BJ (cell line): ENCODE measurements at regions not wholly inside any gene's neighbourhood (a gene's known extent, or its start where the extent isn't known, plus 50 kb on each side); places are given as distances from the start of the nearest gene placed in this dataset.
"Not testable (repeated sequence)": the region's sequence is repeated elsewhere in the genome, so short reads cannot be mapped to it uniquely, and the experiment has no call there.

Experiments
- CTCF ChIA-PET: fragments of 350-600 bp; formaldehyde crosslinking; extraction: SDS; loops from one replicate; lab custom pipeline; 2021; ENCODE audit warnings: antibody characterized with exemption, inconsistent platforms; lab: Yijun Ruan, JAX
- POLR2A ChIA-PET: fragments of 300-600 bp; sonication (Branson Sonifier 250); formaldehyde crosslinking; extraction: SDS; loops from one replicate; lab custom pipeline; 2021; ENCODE audit warnings: antibody characterized with exemption; lab: Charles Lee
- DNase-seq: peaks from one replicate; pipeline ENCODE4 v3.0.0-alpha.2; 2011; ENCODE audit warnings: low read depth
- H3K27me3 ChIP-seq: 2 replicates; pipeline ENCODE4 v1.6.0; 2011; ENCODE audit warnings: low read length; ENCODE audit not compliant: control insufficient read depth, insufficient read depth
- H3K36me3 ChIP-seq: 2 replicates; pipeline ENCODE4 v1.5.1; 2011; ENCODE audit warnings: low read length; ENCODE audit not compliant: control insufficient read depth, insufficient read depth
- H3K4me3 ChIP-seq: 2 replicates; pipeline ENCODE4 v1.5.1; 2011; ENCODE audit warnings: low read depth, mild to moderate bottlenecking, control low read depth, low read length
- TF ChIP-seq, protein P1 (sequence below): IDR thresholded peaks from 2 replicates; pipeline ENCODE4 v1.5.1; 2011; ENCODE audit warnings: low read depth, mild to moderate bottlenecking, control low read depth, inconsistent platforms, low read length, moderate library complexity; ENCODE audit not compliant: insufficient read depth

DNA sequence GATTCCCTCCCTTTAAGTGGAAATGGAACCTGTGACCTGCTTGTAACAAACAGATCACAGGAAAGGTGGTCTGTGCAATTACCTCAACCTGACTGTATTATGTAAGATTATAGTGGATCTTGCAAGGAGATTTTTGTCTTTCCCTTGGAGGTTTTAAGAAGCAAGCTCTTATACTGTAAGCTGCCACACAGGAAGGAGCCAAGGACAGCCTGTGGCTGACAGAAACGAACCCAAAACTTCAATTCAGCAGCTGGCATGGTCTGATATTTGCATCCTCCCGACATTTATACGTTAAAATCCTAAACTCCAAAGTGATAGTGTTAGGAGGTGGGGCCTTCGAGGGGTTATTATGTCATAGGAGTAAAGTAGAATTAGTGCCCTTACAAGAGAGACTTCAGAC lies 711.8 kb upstream of the CTNND2 start:
- no peak for DNase-seq
- TF ChIP-seq, protein P1, sequence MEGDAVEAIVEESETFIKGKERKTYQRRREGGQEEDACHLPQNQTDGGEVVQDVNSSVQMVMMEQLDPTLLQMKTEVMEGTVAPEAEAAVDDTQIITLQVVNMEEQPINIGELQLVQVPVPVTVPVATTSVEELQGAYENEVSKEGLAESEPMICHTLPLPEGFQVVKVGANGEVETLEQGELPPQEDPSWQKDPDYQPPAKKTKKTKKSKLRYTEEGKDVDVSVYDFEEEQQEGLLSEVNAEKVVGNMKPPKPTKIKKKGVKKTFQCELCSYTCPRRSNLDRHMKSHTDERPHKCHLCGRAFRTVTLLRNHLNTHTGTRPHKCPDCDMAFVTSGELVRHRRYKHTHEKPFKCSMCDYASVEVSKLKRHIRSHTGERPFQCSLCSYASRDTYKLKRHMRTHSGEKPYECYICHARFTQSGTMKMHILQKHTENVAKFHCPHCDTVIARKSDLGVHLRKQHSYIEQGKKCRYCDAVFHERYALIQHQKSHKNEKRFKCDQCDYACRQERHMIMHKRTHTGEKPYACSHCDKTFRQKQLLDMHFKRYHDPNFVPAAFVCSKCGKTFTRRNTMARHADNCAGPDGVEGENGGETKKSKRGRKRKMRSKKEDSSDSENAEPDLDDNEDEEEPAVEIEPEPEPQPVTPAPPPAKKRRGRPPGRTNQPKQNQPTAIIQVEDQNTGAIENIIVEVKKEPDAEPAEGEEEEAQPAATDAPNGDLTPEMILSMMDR: no peak
- Histone ChIP-seq H3K36me3 (no peaks in the 10 kb centered on the region), H3K27me3 (no peaks in the 10 kb centered on the region), H3K4me3 (no peak overlapping the region)
- ChIA-PET CTCF (no interaction called here), POLR2A (no interaction called here)

DNA sequence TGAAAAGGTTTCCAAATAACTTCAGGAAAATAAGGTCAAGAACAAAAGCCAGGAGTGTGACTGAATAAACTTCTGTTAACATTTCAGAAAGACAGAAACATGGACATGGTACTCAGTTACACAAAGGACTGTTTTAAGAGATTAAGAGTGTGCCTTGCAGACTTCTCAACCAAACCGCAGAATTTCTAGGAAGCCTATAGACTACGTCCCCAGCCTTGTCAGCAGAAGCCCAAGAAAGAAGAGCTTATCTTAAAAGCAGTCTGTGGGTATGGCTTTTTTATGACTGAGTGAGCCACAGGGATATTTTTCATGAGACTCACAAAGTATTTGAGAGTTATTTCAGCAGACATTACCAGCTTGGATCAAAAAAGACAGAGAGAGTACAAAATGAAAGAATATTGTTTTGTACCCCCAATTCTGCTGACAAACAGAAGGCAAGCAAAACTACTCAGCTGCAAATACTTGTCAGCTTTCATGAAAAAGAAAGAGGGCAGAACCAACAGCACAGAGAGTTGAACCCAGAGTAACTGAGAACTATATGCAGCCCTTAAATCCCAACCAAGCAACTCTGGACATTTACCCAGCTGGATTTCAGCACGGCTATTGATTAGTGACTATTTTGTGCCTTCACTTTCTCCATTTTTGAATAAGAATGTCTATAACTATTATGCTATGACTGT lies 711.0 kb upstream of the CTNND2 start:
- Histone ChIP-seq H3K4me3 (no peak overlapping the region), H3K27me3 (no peaks in the 10 kb centered on the region), H3K36me3 (no peaks in the 10 kb centered on the region)
- TF ChIP-seq, protein P1: no peak
- no peak for DNase-seq
- ChIA-PET CTCF (no interaction called here), POLR2A (no interaction called here)

DNA sequence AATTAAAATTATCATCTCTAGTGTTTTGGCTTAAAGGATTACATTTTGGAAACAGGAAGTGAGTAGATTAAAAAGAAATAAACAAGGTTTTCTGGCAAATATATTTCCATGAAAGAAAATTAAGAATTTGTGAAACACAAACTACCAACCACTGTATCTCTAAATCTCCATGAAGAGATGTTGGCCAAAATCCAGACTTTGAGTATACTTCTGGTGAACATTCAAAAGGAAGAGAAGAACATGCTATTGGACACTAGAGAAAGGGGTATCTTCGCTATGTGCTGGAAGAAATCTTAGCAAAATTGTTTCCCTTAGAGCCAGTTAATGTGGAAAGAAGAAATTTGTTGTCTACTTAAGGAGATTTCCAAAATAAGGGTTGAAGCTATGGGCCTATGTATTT lies 710.4 kb upstream of the CTNND2 start:
- ChIA-PET POLR2A (no interaction called here), CTCF (no interaction called here)
- no peak for DNase-seq
- Histone ChIP-seq H3K27me3 (no peaks in the 10 kb centered on the region), H3K4me3 (no peak overlapping the region), H3K36me3 (no peaks in the 10 kb centered on the region)
- TF ChIP-seq, protein P1: no peak

- no peaks in the 10 kb centered on the region for H3K36me3 ChIP-seq
- H3K4me3 ChIP-seq: no peak overlapping the region
- TF ChIP-seq, protein P1: no peak
- ChIA-PET CTCF (no interaction called here), POLR2A (no interaction called here)
- no peaks in the 10 kb centered on the region for H3K27me3 ChIP-seq
- DNase-seq: no peak
Measured at GRCh38 chr5:12611132-12611531, 706.9 kb upstream of the CTNND2 start.

DNA sequence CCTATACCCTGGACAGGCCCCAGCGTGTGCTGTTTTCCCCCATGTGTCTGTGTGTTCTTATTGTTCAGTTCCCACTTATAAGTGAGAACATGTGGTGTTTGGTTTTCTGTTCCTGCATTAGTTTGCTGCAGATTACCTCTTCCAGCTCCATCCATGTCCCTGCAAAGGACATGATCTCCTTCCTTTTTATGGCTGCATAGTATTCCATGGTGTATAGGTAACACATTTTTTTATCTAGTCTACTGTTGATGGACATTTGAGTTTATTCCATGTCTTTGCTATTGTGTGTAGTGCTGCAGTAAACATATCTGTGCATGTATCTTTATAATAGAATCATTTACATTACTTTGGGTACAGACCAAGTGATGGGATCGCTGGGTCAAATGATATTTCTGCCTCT lies 703.6 kb upstream of the CTNND2 start:
- CTCF ChIA-PET: interaction anchor here (0.6 kb wide), 1 partner anchor 14 kb away, joined by 3 read pairs; no protein-coding TSS in a partner anchor
- H3K36me3 ChIP-seq, H3K27me3 ChIP-seq, POLR2A ChIA-PET, DNase-seq, H3K4me3 ChIP-seq: not testable (repeated sequence)

GRCh38 chr5:12592228-12592627 lies 688.0 kb upstream of the CTNND2 start:
- Histone ChIP-seq H3K36me3 (no peaks in the 10 kb centered on the region), H3K27me3 (no peaks in the 10 kb centered on the region), H3K4me3 (no peak overlapping the region)
- POLR2A ChIA-PET: no interaction called here
- TF ChIP-seq, protein P1: no peak
- DNase-seq: no peak
- CTCF ChIA-PET: no interaction called here
